Colon (tissue), 2 donors: ENCODE measurements at regions not wholly inside any gene's neighbourhood (a gene's known extent, or its start where the extent isn't known, plus 50 kb on each side); places are given as distances from the start of the nearest gene placed in this dataset.
"Not testable (repeated sequence)": the region's sequence is repeated elsewhere in the genome, so short reads cannot be mapped to it uniquely, and the experiment has no call there.

Source experiments
- FAIRE-seq: peaks from 2 replicates; lab custom pipeline; 2012; peaks lifted over from hg19 to GRCh38; lab: Jason Lieb, UNC
- donor health status: control.
- donor health status: control.

GRCh38 chr1:30088594-30088993 lies 634.8 kb downstream of the MATN1 start:
- no peak for FAIRE-seq

GRCh38 chr1:30087465-30087864 lies 635.9 kb downstream of the MATN1 start:
- no peak for FAIRE-seq

GRCh38 chr1:30085811-30086770 lies 637.3 kb downstream of the MATN1 start:
- FAIRE-seq: no peak

GRCh38 chr1:30084909-30085571 lies 638.3 kb downstream of the MATN1 start:
- FAIRE-seq: no peak

- no peak for FAIRE-seq
Observed at GRCh38 chr1:30083800-30084464, 639.5 kb downstream of the MATN1 start.

- FAIRE-seq: no peak
Observed at GRCh38 chr1:30081379-30082102, 641.8 kb downstream of the MATN1 start.

GRCh38 chr1:30075916-30076315 lies 647.5 kb downstream of the MATN1 start:
- not testable (repeated sequence) for FAIRE-seq

GRCh38 chr1:30068787-30069472 lies 654.5 kb downstream of the MATN1 start:
- no peak for FAIRE-seq

GRCh38 chr1:30064547-30064946 lies 658.8 kb downstream of the MATN1 start:
- no peak for FAIRE-seq

- no peak for FAIRE-seq
Observed at GRCh38 chr1:30063621-30064280, 659.6 kb downstream of the MATN1 start.

- no peak for FAIRE-seq
Observed at GRCh38 chr1:30061292-30062220, 661.8 kb downstream of the MATN1 start.

- FAIRE-seq: no peak
Observed at GRCh38 chr1:30060738-30061137, 662.6 kb downstream of the MATN1 start.

- no peak for FAIRE-seq
Observed at GRCh38 chr1:30058970-30059369, 664.4 kb downstream of the MATN1 start.

GRCh38 chr1:30054126-30054525 lies 669.3 kb downstream of the MATN1 start:
- FAIRE-seq: no peak

GRCh38 chr1:30052178-30052577 lies 671.2 kb downstream of the MATN1 start:
- no peak for FAIRE-seq

- no peak for FAIRE-seq
Observed at GRCh38 chr1:30051777-30052176, 671.6 kb downstream of the MATN1 start.

- no peak for FAIRE-seq
Observed at GRCh38 chr1:30049748-30050296, 673.6 kb downstream of the MATN1 start.

- FAIRE-seq: no peak
Observed at GRCh38 chr1:30048905-30049304, 674.5 kb downstream of the MATN1 start.

- no peak for FAIRE-seq
Observed at GRCh38 chr1:30047576-30047975, 675.8 kb downstream of the MATN1 start.

- no peak for FAIRE-seq
Observed at GRCh38 chr1:30046751-30047150, 676.6 kb downstream of the MATN1 start.
